Osteoblast (primary cell): ENCODE measurements at regions not wholly inside any gene's neighbourhood (a gene's known extent, or its start where the extent isn't known, plus 50 kb on each side); places are given as distances from the start of the nearest gene placed in this dataset.

Source experiments
- DNase-seq: peaks from one replicate; pipeline ENCODE4 v3.0.0; 2011; ENCODE audit warnings: low spot score, mixed read lengths; ENCODE audit not compliant: insufficient read length; ENCODE audit errors: missing footprints
- H2AFZ ChIP-seq: 2 replicates; pipeline ENCODE4 v1.6.0; 2011; ENCODE audit warnings: mild to moderate bottlenecking, low read length
- H3K27ac ChIP-seq: 2 replicates; pipeline ENCODE4 v1.5.1; 2011; ENCODE audit warnings: mild to moderate bottlenecking, low read depth, low read length, moderate library complexity
- H3K27me3 ChIP-seq: 2 replicates; pipeline ENCODE4 v1.6.0; 2012; ENCODE audit warnings: mild to moderate bottlenecking, control low read depth, inconsistent platforms, low read length, moderate library complexity; ENCODE audit not compliant: insufficient read depth
- H3K36me3 ChIP-seq: 2 replicates; pipeline ENCODE4 v1.5.1; 2011; ENCODE audit warnings: mild to moderate bottlenecking, low read length, control low read depth, moderate library complexity; ENCODE audit not compliant: insufficient read depth
- H3K4me1 ChIP-seq: 2 replicates; pipeline ENCODE4 v1.5.1; 2011; ENCODE audit warnings: mild to moderate bottlenecking, low read length, control low read depth, moderate library complexity; ENCODE audit not compliant: insufficient read depth
- H3K4me2 ChIP-seq: 2 replicates; pipeline ENCODE4 v1.6.0; 2011; ENCODE audit warnings: mild to moderate bottlenecking, low read length; ENCODE audit not compliant: insufficient read depth
- H3K4me3 ChIP-seq: fragments of 200-600 bp; sonication (generic); 3 replicates; pipeline ENCODE4 v1.5.1; 2012; ENCODE audit warnings: mild to moderate bottlenecking, low read length, inconsistent platforms; ENCODE audit not compliant: insufficient read depth
- H3K79me2 ChIP-seq: 2 replicates; pipeline ENCODE4 v1.6.0; 2012; ENCODE audit warnings: mild to moderate bottlenecking, low read length, control low read depth, inconsistent platforms; ENCODE audit not compliant: insufficient read depth
- H3K9me3 ChIP-seq: 2 replicates; pipeline ENCODE4 v1.5.1; 2011; ENCODE audit warnings: low read depth, low read length, control low read depth
- H4K20me1 ChIP-seq: 2 replicates; pipeline ENCODE4 v1.6.0; 2012; ENCODE audit warnings: mild to moderate bottlenecking, low read length, control low read depth; ENCODE audit not compliant: insufficient read depth
- CTCF ChIP-seq: IDR thresholded peaks from 2 replicates; pipeline ENCODE4 v1.5.1; 2011; ENCODE audit warnings: mild to moderate bottlenecking, low read depth, low read length, moderate library complexity; ENCODE audit errors: extremely low read depth

DNA sequence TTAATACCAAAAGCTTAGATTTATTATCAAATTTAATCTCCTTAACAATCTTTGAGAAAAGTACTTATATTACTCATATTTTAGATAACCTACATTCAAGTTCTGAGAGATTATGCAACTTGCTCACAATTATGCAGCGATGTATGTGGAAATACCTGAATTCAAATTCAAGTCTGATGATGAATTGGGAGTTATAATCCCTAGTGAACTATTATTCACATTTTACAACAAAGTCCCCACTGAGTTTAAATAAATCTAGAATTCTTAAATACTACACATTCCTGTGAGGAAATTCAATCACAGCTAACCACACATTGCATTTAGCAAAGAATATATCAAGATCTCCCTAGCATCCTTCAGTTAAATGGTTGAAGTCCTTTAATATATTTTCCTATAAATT lies 278.4 kb downstream of the NOL4 start:
- no peak for TF ChIP-seq CTCF
- H3K79me2 ChIP-seq = no peaks in the 10 kb centered on the region
- no peaks in the 10 kb centered on the region for H3K27me3 ChIP-seq
- no peak for DNase-seq
- H3K36me3 ChIP-seq = no peaks in the 10 kb centered on the region
- no peak overlapping the region for H3K27ac ChIP-seq
- H3K4me2 ChIP-seq = no peak overlapping the region
- no peaks in the 10 kb centered on the region for H4K20me1 ChIP-seq
- H3K9me3 ChIP-seq = no peaks in the 10 kb centered on the region
- H3K4me1 ChIP-seq = no peaks in the 10 kb centered on the region
- no peak overlapping the region for H3K4me3 ChIP-seq
- no peak overlapping the region for H2AFZ ChIP-seq

GRCh38 chr18:33944493-33944892 lies 280.2 kb downstream of the NOL4 start:
- Histone ChIP-seq H3K9me3 (no peaks in the 10 kb centered on the region), H3K4me3 (no peak overlapping the region), H3K4me2 (no peak overlapping the region), H4K20me1 (no peaks in the 10 kb centered on the region), H3K27me3 (no peaks in the 10 kb centered on the region), H3K36me3 (no peaks in the 10 kb centered on the region), H3K27ac (no peak overlapping the region), H2AFZ (no peak overlapping the region), H3K4me1 (no peaks in the 10 kb centered on the region), H3K79me2 (no peaks in the 10 kb centered on the region)
- TF ChIP-seq CTCF = no peak
- no peak for DNase-seq

- Histone ChIP-seq H3K27ac (no peak overlapping the region), H3K4me2 (no peak overlapping the region), H3K4me1 (no peaks in the 10 kb centered on the region), H3K79me2 (no peaks in the 10 kb centered on the region), H3K4me3 (no peak overlapping the region), H3K9me3 (no peaks in the 10 kb centered on the region), H4K20me1 (no peaks in the 10 kb centered on the region), H3K36me3 (no peaks in the 10 kb centered on the region), H2AFZ (no peak overlapping the region), H3K27me3 (no peaks in the 10 kb centered on the region)
- TF ChIP-seq CTCF = no peak
- DNase-seq = no peak
Observed at GRCh38 chr18:33937270-33937816, 287.4 kb downstream of the NOL4 start.

- H4K20me1 ChIP-seq = no peaks in the 10 kb centered on the region
- H3K4me1 ChIP-seq = no peaks in the 10 kb centered on the region
- H3K9me3 ChIP-seq = no peaks in the 10 kb centered on the region
- no peak overlapping the region for H2AFZ ChIP-seq
- no peak for TF ChIP-seq CTCF
- no peak overlapping the region for H3K4me3 ChIP-seq
- H3K27me3 ChIP-seq = no peaks in the 10 kb centered on the region
- no peak overlapping the region for H3K4me2 ChIP-seq
- no peak overlapping the region for H3K27ac ChIP-seq
- no peaks in the 10 kb centered on the region for H3K79me2 ChIP-seq
- H3K36me3 ChIP-seq = no peaks in the 10 kb centered on the region
- no peak for DNase-seq
Observed at GRCh38 chr18:33934258-33934657, 290.5 kb downstream of the NOL4 start.
